Erythroblast (primary cell): ENCODE measurements at regions not wholly inside any gene's neighbourhood (a gene's known extent, or its start where the extent isn't known, plus 50 kb on each side); places are given as distances from the start of the nearest gene placed in this dataset.

Source experiments
- GATA1 ChIP-seq: IDR thresholded peaks from 2 replicates; pipeline ENCODE4 v1.6.1; 2011; ENCODE audit warnings: low read depth, mild to moderate bottlenecking, control low read depth, low read length, moderate library complexity
- POLR2A ChIP-seq: IDR thresholded peaks from 2 replicates; pipeline ENCODE4 v1.6.1; 2011; ENCODE audit warnings: mild to moderate bottlenecking, low read length

DNA sequence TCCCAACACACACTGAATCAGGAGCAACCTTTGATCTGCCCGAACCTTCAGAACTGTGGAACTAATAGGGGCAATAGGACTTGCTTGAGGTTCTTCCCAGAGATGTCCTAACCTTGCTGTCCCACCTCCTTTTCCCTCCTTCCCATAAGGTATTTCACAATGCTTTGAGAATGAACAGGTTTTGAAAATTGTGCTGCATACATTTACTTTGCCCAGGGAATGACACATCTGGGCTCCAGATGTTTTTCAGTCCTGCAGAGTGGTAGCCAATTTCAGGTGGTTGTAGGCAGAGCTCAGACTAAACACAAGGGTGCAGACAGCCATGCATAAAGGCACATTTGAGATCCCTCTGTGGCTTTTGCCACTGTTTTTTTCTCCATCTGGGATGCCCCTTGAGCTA lies 206.7 kb upstream of the PWP1 start:
- TF ChIP-seq POLR2A (no peak), GATA1 (no peak)
